ENCODE measurements at regions not wholly inside any gene's neighbourhood (a gene's known extent, or its start where the extent isn't known, plus 50 kb on each side); places are given as distances from the start of the nearest gene placed in this dataset.

DNA sequence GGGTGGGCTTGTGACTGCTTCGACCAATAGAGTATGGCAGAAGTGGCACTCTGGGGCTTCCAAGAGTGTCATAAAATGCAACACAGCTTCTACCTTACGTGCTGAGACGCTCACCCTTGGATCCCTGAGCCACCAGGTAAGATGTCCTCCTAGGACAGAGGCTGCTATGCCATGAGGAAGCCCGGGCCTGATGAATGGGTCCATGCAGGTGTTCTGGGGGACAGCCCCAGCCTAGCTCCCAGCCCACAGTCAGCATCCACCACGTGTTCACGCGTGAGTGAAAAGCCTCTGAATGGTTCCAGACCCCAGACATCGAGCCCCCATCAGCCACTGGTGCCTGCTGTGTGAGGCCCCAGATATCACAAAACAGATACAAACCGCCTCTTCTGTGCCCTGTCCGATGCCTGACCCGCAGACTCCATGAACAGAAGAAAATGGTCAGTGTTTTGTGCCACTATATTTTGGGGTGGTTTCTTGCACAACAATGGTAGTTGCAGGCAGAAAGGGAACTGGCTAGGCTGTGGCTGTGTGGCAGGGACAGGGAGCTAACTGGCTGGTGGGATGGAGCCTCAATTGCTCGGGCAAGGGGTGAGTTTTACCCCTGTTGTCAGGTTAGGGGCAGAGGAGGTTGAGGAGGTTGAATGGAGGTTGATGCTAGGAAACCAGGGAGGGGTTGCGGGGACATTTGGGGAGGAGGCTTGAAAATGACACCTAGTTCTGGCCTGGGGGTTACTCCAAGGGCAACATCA is 92.2 kb downstream of the LINGO1 start:
- no peak for DNase-seq

DNA sequence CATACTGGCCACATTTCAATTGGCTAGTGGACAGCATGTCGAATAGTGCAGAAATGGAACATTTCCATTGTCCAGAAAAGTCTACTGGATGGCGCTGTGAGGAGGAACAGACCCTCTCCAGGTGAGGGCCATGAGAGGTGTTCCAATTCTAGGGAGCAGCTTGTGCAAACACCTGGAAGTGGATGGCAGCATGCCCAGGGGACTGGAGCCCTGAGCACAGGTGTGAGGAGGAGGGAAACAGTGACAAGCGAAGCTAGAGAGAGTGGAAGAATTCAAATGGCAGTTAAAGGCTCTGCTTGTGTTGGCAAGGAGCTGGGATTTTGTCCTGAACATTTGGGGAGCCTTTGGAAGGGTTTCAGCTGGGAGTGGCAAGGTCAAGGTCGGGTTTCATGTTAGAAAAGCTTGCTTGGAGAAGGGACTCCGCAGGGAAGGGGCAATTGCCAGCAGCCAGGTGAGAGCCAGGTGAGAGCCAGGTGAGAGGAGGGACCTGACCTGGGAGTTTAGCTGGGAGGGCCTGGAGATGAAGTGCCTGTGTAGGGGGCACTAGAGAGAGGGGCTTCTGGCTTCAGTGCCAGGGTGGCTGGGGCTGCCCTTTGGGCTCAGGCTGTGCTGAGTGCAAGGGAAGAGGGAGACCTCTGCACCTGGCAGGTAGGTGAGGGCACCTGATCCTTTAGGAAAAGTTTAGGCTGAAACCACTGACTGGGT is 93.8 kb downstream of the LINGO1 start:
- no peak for DNase-seq

DNA sequence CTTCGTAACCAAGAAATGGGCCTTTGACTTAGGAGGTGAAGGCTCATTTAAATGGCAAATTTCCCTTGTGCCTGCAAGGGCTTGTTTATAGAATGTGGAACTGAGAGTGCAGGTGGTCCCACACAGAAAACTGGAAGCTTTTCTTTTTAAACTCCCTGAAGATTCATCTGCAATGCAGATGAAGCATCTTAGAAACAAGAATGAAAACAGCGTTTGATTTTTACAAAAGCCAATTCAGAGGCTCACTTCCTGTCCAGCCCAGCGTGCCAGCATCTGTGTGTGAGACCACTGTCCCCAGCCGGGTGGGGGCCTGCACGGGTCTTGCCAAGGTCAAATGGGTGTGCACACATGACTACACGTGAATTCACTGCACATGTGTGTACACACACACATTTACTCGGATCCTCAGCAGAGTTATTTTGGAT is 94.7 kb downstream of the LINGO1 start:
- DNase-seq: no peak

DNA sequence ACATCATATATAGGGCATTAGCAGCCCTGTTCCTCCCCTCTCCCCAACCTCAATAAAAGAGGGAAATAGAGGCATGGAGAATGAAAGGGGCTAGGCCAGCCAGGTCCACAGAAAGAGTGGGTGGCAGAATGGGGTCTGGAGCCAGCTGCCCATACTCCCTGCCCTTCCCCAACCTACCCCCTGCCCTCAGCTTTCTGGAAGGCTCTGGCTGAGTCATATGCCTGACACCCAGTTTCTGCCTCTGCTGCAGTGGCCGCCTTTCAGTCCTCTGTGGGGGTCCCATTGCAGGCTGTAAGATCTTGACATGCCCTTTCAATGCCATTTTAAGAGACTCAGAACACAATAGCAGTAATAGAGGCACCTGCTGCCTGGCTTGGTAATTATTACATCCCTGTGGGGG is 95.7 kb downstream of the LINGO1 start:
- no peak for DNase-seq

DNA sequence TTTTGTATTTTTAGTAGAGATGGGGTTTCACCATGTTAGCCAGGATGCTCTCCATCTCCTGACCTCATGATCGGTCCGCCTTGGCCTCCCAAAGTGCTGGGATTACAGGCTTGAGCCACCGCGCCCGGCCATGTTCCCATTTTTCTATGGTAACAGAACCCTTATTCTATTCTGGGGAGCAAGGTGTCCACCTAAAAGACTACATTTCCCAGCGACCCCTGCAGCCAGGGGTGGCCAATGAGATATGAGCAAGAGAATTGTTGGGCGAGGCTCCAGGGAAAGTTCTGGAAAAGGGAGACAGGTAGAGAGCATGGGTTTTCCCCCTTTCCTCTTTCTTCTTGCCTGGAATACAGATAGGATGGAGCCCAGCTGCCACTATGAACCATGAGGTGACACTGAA is 96.9 kb downstream of the LINGO1 start:
- no peak for DNase-seq

Data from activated CD8-positive, alpha-beta memory T cell treated with anti-CD3 and anti-CD28 coated beads for 24 hours (primary cell).